ENCODE measurements at regions not wholly inside any gene's neighbourhood (a gene's known extent, or its start where the extent isn't known, plus 50 kb on each side); places are given as distances from the start of the nearest gene placed in this dataset.
"Not testable (repeated sequence)": the region's sequence is repeated elsewhere in the genome, so short reads cannot be mapped to it uniquely, and the experiment has no call there.

DNA sequence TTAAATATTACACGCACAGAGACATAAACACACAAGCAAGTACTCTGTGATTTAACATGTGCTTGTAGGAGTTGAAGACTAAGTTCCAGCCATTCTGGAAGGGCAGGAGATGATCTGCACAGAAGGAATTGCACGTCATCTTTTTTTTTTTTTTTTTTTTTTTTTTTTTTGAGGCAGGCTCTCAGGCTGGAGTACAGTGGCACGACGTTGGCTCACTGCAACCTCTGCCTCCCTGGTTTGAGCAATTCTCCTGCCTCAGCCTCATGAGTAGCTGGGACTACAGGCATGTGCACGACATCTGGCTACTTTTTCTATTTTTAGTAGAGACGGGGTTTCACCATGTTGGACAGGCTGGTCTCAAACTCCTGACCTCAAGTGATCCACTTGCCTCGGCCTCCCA, 63.2 kb upstream of the MID1 start:
- TF ChIP-seq, protein P1, sequence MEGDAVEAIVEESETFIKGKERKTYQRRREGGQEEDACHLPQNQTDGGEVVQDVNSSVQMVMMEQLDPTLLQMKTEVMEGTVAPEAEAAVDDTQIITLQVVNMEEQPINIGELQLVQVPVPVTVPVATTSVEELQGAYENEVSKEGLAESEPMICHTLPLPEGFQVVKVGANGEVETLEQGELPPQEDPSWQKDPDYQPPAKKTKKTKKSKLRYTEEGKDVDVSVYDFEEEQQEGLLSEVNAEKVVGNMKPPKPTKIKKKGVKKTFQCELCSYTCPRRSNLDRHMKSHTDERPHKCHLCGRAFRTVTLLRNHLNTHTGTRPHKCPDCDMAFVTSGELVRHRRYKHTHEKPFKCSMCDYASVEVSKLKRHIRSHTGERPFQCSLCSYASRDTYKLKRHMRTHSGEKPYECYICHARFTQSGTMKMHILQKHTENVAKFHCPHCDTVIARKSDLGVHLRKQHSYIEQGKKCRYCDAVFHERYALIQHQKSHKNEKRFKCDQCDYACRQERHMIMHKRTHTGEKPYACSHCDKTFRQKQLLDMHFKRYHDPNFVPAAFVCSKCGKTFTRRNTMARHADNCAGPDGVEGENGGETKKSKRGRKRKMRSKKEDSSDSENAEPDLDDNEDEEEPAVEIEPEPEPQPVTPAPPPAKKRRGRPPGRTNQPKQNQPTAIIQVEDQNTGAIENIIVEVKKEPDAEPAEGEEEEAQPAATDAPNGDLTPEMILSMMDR (IDR thresholded peaks at IDR 0.05): not testable (repeated sequence)
- not testable (repeated sequence) for TF ChIP-seq POLR2A (IDR thresholded peaks at IDR 0.05)
